ENCODE measurements at regions not wholly inside any gene's neighbourhood (a gene's known extent, or its start where the extent isn't known, plus 50 kb on each side); places are given as distances from the start of the nearest gene placed in this dataset.

GRCh38 chr10:36362257-36362656, 720.2 kb upstream of the FZD8 start:
- no peaks in the 10 kb centered on the region for H3K9me3 ChIP-seq
- no peaks in the 10 kb centered on the region for H3K27me3 ChIP-seq
- H3K4me3 ChIP-seq = no peak overlapping the region
- DNase-seq (ENCODE audit: low spot score in 2 of 2) = no peak
- no peaks in the 10 kb centered on the region for H3K36me3 ChIP-seq
- H3K27ac ChIP-seq = no peak overlapping the region
- TF ChIP-seq POLR2AphosphoS5 (IDR thresholded peaks at IDR 0.05) (no peak), EP300 (IDR thresholded peaks at IDR 0.05) (no peak), POLR2A (IDR thresholded peaks at IDR 0.05) (no peak), CTCF (IDR thresholded peaks at IDR 0.05) (no peak)
- 62% methylated on average over 2 of the region's 2 CpGs for WGBS
- H3K4me1 ChIP-seq = no peaks in the 10 kb centered on the region

DNA sequence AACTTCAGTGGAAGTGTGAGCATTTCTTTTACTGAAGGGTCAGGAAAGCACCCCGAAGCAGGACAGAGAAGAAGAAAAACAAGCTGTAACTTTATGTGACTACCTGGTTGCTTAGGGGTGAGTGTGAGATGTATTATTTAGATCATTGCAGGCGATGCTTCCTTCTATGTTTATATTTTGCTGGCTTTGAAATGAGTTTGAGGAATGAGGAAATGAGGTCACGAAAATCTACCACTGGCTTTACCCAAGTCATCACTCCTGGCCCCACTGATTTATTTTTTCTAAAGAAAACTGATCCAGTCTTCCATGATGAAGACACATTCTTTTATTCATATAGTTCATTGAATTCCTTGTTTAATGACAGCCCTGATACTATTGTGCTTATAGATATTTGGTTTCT, 716.6 kb upstream of the FZD8 start:
- 60% methylated on average over 3 of the region's 3 CpGs for WGBS
- H3K27me3 ChIP-seq = no peaks in the 10 kb centered on the region
- H3K27ac ChIP-seq = no peak overlapping the region
- H3K9me3 ChIP-seq = no peaks in the 10 kb centered on the region
- no peaks in the 10 kb centered on the region for H3K36me3 ChIP-seq
- H3K4me1 ChIP-seq = no peaks in the 10 kb centered on the region
- H3K4me3 ChIP-seq = no peak overlapping the region
- no peak for TF ChIP-seq POLR2AphosphoS5 (IDR thresholded peaks at IDR 0.05)
- DNase-seq (ENCODE audit: low spot score in 2 of 2) = no peak

GRCh38 chr10:36354633-36355032, 712.5 kb upstream of the FZD8 start:
- 82% methylated on average over 2 of the region's 2 CpGs for WGBS
- no peaks in the 10 kb centered on the region for H3K27me3 ChIP-seq
- H3K4me1 ChIP-seq = no peaks in the 10 kb centered on the region
- H3K36me3 ChIP-seq = no peaks in the 10 kb centered on the region
- TF ChIP-seq POLR2A (IDR thresholded peaks at IDR 0.05) (no peak), EP300 (IDR thresholded peaks at IDR 0.05) (no peak), POLR2AphosphoS5 (IDR thresholded peaks at IDR 0.05) (no peak), CTCF (IDR thresholded peaks at IDR 0.05) (no peak)
- H3K4me3 ChIP-seq = no peak overlapping the region
- no peaks in the 10 kb centered on the region for H3K9me3 ChIP-seq
- no peak overlapping the region for H3K27ac ChIP-seq
- DNase-seq (ENCODE audit: low spot score in 2 of 2) = no peak

DNA sequence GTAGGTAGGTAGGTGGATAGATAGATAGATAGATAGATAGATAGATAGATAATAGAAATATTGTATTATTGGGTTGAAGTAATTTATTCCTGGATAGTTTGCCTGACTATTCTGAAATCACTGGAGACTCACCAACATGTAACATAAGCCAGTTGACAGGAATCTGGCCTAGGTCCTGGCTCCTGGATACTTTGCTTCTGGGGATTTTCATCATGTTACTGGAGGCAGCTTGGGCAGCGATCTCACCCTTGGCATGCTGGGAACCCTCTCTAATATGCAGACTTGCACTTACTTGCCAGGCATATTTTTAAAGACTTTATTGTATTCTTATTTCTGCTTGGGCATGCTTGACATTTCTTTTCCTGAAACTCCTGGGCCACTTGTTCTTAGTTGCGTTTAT, 709.1 kb upstream of the FZD8 start:
- DNase-seq (ENCODE audit: low spot score in 2 of 2) = no peak
- Histone ChIP-seq H3K9me3 (no peaks in the 10 kb centered on the region), H3K36me3 (no peaks in the 10 kb centered on the region), H3K4me1 (no peaks in the 10 kb centered on the region), H3K27ac (no peak overlapping the region), H3K4me3 (no peak overlapping the region), H3K27me3 (no peaks in the 10 kb centered on the region)
- 59% methylated on average over 2 of the region's 2 CpGs for WGBS
- no peak for TF ChIP-seq EP300 (IDR thresholded peaks at IDR 0.05)
- TF ChIP-seq POLR2AphosphoS5 (IDR thresholded peaks at IDR 0.05) = no peak
- TF ChIP-seq CTCF (IDR thresholded peaks at IDR 0.05) = no peak
- TF ChIP-seq POLR2A (IDR thresholded peaks at IDR 0.05) = no peak

DNA sequence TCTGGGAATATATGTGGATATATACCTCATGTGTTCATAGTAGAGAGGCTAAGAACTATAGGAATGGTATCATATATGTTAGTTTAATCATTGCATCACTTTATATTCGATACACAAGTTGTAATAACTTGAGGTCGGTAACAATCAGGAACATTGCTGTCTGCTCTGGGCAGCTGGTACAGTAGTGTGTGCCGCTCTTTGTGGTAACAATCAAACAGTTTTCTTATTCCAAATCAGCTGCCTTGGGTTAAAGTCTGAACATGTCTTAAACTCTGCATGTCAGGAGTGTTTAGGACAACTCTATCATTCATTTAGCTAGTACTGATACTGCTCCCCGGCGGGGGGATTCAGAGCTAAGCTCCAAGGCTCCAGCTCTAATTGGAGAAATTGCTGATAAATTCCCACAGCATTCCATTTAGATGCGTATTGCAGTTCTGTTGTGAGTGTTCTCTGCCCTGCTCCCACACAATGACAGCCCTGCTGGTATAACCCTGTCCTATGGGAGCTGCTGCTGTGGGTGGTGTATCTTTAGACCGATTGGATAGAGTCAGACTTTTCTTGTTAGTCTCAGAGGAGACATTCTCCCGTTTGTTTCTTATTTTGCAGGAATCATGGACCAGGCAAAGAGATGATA, 707.5 kb upstream of the FZD8 start:
- Histone ChIP-seq H3K4me3 (no peak overlapping the region), H3K27ac (no peak overlapping the region), H3K9me3 (no peaks in the 10 kb centered on the region), H3K4me1 (no peaks in the 10 kb centered on the region), H3K27me3 (no peaks in the 10 kb centered on the region), H3K36me3 (no peaks in the 10 kb centered on the region)
- DNase-seq (ENCODE audit: low spot score in 2 of 2) = no peak
- 31% methylated on average over 8 of the region's 8 CpGs for WGBS
- no peak for TF ChIP-seq CTCF (IDR thresholded peaks at IDR 0.05)

- TF ChIP-seq POLR2AphosphoS5 (IDR thresholded peaks at IDR 0.05) (no peak), POLR2A (IDR thresholded peaks at IDR 0.05) (no peak), CTCF (IDR thresholded peaks at IDR 0.05) (no peak)
- Histone ChIP-seq H3K4me3 (no peak overlapping the region), H3K27ac (no peak overlapping the region)
These were observed 703.7 kb upstream of the FZD8 start for GRCh38 chr10:36345807-36346206.

More at GRCh38 chr10:36345807-36346206, 703.7 kb upstream of the FZD8 start:
- Histone ChIP-seq H3K36me3 (no peaks in the 10 kb centered on the region), H3K27me3 (no peaks in the 10 kb centered on the region), H3K9me3 (no peaks in the 10 kb centered on the region), H3K4me1 (no peaks in the 10 kb centered on the region)
- no peak for DNase-seq (ENCODE audit: low spot score in 2 of 2)
